ENCODE measurements at regions not wholly inside any gene's neighbourhood (a gene's known extent, or its start where the extent isn't known, plus 50 kb on each side); places are given as distances from the start of the nearest gene placed in this dataset.

GRCh38 chr10:70998086-70998485, 109.7 kb upstream of the PCBD1 start:
- no peak for DNase-seq
- no peaks in the 10 kb centered on the region for H3K9me3 ChIP-seq
- H3K27ac ChIP-seq, result no peak overlapping the region
- H3K27me3 ChIP-seq, result no peaks in the 10 kb centered on the region
- TF ChIP-seq POLR2A (IDR thresholded peaks at IDR 0.05) (no peak), CTCF (IDR thresholded peaks at IDR 0.05) (no peak)
- no peaks in the 10 kb centered on the region for H3K36me3 ChIP-seq
- H3K4me1 ChIP-seq, result no peaks in the 10 kb centered on the region
- no peak overlapping the region for H3K4me3 ChIP-seq

GRCh38 chr10:71001470-71001869, 113.1 kb upstream of the PCBD1 start:
- H3K9me3 ChIP-seq, result no peaks in the 10 kb centered on the region
- H3K4me1 ChIP-seq, result no peaks in the 10 kb centered on the region
- H3K27ac ChIP-seq, result no peak overlapping the region
- no peak for DNase-seq
- H3K4me3 ChIP-seq, result no peak overlapping the region
- no peaks in the 10 kb centered on the region for H3K27me3 ChIP-seq
- TF ChIP-seq CTCF (IDR thresholded peaks at IDR 0.05) (no peak), POLR2A (IDR thresholded peaks at IDR 0.05) (no peak)
- no peaks in the 10 kb centered on the region for H3K36me3 ChIP-seq

GRCh38 chr10:71004176-71005075, 116.1 kb upstream of the PCBD1 start:
- DNase-seq, result no peak
- Histone ChIP-seq H3K4me3 (no peak overlapping the region), H3K9me3 (no peaks in the 10 kb centered on the region), H3K27me3 (no peaks in the 10 kb centered on the region), H3K36me3 (no peaks in the 10 kb centered on the region), H3K27ac (no peak overlapping the region), H3K4me1 (no peaks in the 10 kb centered on the region)
- no peak for TF ChIP-seq CTCF (IDR thresholded peaks at IDR 0.05)

GRCh38 chr10:71005337-71006305, 117.3 kb upstream of the PCBD1 start:
- peak in 1 of 3 donors; percentile 36 for DNase-seq
- Histone ChIP-seq H3K4me1 (no peaks in the 10 kb centered on the region), H3K4me3 (no peak overlapping the region), H3K36me3 (no peaks in the 10 kb centered on the region), H3K27me3 (no peaks in the 10 kb centered on the region), H3K27ac (no peak overlapping the region), H3K9me3 (no peaks in the 10 kb centered on the region)
- TF ChIP-seq POLR2A (IDR thresholded peaks at IDR 0.05), result no peak
- TF ChIP-seq CTCF (IDR thresholded peaks at IDR 0.05), result no peak

GRCh38 chr10:71006506-71006905, 118.1 kb upstream of the PCBD1 start:
- Histone ChIP-seq H3K4me1 (no peaks in the 10 kb centered on the region), H3K36me3 (no peaks in the 10 kb centered on the region), H3K4me3 (no peak overlapping the region), H3K27me3 (no peaks in the 10 kb centered on the region), H3K9me3 (no peaks in the 10 kb centered on the region), H3K27ac (no peak overlapping the region)
- DNase-seq, result no peak
- no peak for TF ChIP-seq POLR2A (IDR thresholded peaks at IDR 0.05)
- no peak for TF ChIP-seq CTCF (IDR thresholded peaks at IDR 0.05)
